Retinal pigment epithelial cell (primary cell): ENCODE measurements at regions not wholly inside any gene's neighbourhood (a gene's known extent, or its start where the extent isn't known, plus 50 kb on each side); places are given as distances from the start of the nearest gene placed in this dataset.
"Not testable (repeated sequence)": the region's sequence is repeated elsewhere in the genome, so short reads cannot be mapped to it uniquely, and the experiment has no call there.

Experiments
- DNase-seq: peaks from one replicate; pipeline ENCODE4 v3.0.0-alpha.2; 2010; ENCODE audit warnings: low read depth
- H3K4me3 ChIP-seq: 2 replicates; pipeline ENCODE4 v1.5.1; 2011; ENCODE audit warnings: mild to moderate bottlenecking, low read length, control low read depth, moderate library complexity
- CTCF ChIP-seq: conservative IDR thresholded peaks from 2 replicates; pipeline ENCODE4 v1.5.1; 2011; ENCODE audit warnings: low read depth, low read length, control low read depth, inconsistent platforms

DNA sequence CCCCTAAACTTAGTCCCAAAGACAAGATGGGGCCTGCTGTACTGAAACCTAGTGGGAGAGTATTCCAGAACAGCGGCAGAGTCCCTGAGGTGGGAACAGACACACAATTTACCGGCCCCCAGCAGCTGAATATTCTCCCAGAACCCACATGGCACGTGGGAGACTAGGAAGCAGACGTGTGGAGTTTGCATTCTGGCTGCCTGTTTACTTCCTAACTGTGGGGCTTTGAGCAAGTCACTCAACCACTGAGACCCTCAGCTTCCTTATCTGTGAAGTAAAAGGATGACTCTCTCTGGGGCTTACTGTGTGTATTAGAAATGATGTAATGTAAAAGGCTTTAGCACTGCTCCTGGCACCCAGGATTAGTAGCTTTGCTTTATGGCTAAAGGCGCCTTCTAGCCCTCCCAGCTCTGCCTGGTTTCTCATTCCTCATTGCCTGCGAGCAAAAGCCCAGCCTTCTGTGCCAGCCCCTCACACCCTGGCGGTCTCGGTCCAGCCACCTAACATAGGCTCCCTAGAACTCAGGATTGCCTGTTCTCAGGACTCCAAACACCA lies 353.1 kb downstream of the CDC5L start:
- DNase-seq = no peak

DNA sequence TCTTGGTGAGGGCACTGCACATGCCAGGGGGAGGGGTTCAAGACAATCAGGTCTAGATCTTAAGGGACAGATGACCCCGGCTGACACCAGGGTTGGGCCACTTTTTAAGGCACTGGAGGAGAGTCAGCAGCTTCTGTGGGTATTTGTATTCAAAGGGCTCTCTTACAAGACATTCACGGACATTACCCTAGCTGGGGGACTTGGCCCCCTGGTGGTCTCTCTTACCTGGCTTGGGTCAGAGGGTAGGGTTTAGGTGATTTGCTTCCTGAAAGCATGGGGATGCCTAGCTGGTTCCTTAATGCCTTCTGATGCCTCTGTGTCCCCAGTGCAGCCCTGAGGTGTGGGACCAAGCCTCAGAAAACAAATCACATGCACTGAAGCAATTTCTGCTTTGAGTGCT lies 354.7 kb downstream of the CDC5L start:
- DNase-seq = no peak
- no peak overlapping the region for H3K4me3 ChIP-seq
- TF ChIP-seq CTCF = no peak

More for the DNA sequence above, 353.1 kb downstream of the CDC5L start:
- TF ChIP-seq CTCF = no peak
- H3K4me3 ChIP-seq = no peak overlapping the region

- TF ChIP-seq CTCF = no peak
- H3K4me3 ChIP-seq = no peak overlapping the region
- DNase-seq = no peak
These were observed 355.4 kb downstream of the CDC5L start for GRCh38 chr6:44742828-44743372.

- DNase-seq, H3K4me3 ChIP-seq: not testable (repeated sequence)
These were observed 372.6 kb downstream of the CDC5L start for GRCh38 chr6:44760116-44760515.

DNA sequence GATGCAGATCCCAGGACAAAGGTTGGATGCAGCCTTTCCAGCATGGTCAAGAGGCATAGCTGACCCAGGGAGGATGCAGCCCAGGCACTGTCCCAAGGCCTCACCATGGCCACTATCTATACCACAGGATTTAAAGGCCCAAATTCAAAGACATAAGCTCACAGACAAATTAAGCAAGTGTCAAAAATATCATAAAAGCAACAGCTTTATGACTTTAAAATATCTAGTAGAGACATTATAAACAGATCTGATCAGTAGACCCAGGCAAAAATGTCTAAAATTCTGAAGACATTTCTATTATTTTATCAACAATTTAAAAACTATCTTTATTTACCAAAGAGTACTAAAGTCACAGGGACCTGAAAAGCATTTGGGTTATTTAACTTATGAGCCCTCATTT lies 373.5 kb downstream of the CDC5L start:
- DNase-seq = no peak
- no peak for TF ChIP-seq CTCF
- H3K4me3 ChIP-seq = no peak overlapping the region

DNA sequence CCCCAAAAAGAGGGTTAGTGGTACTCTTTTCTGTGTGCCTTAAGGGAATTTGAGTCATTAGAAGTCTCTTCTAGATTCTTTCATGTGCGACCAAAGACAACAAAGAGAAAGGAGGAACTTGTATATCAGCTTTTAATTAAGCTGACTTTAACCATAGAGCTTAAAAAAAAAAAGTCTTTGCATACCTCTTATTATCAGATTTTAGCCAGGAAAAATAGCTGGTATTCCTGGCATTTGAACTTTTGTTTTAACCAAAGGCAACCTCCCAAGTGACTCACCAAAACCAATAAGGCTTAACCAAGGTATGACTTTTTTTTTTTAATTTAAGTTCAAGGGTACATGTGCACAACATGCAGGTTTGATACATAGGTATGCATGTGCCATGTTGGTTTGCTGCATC lies 375.0 kb downstream of the CDC5L start:
- no peak for DNase-seq
- no peak for TF ChIP-seq CTCF
- H3K4me3 ChIP-seq = no peak overlapping the region

GRCh38 chr6:44771647-44772415 lies 384.3 kb downstream of the CDC5L start:
- H3K4me3 ChIP-seq = no peak overlapping the region
- no peak for TF ChIP-seq CTCF
- no peak for DNase-seq
